Suppressor macrophage treated with lipopolysaccharide for 1 hour (primary cell): ENCODE measurements at regions not wholly inside any gene's neighbourhood (a gene's known extent, or its start where the extent isn't known, plus 50 kb on each side); places are given as distances from the start of the nearest gene placed in this dataset.
"Not testable (repeated sequence)": the region's sequence is repeated elsewhere in the genome, so short reads cannot be mapped to it uniquely, and the experiment has no call there.

Experiments
- DNase-seq, 3 donors: peaks; one replicate each; pipeline ENCODE4 v3.0.0-alpha.2; 2020 to 2022

GRCh38 chr14:105765072-105765825 is 238.9 kb downstream of the TMEM121 start:
- not testable (repeated sequence) for DNase-seq

- no peak for DNase-seq
Observed at GRCh38 chr14:105765893-105766614, 239.7 kb downstream of the TMEM121 start.

- no peak for DNase-seq
Observed at GRCh38 chr14:105767315-105767714, 240.9 kb downstream of the TMEM121 start.

GRCh38 chr14:105768039-105768438 is 241.7 kb downstream of the TMEM121 start:
- DNase-seq: not testable (repeated sequence)

- not testable (repeated sequence) for DNase-seq
Observed at GRCh38 chr14:105769061-105769730, 242.8 kb downstream of the TMEM121 start.

- DNase-seq: not testable (repeated sequence)
Observed at GRCh38 chr14:105770619-105771216, 244.3 kb downstream of the TMEM121 start.

GRCh38 chr14:105771261-105772226 is 245.2 kb downstream of the TMEM121 start:
- DNase-seq: not testable (repeated sequence)

- not testable (repeated sequence) for DNase-seq
Observed at GRCh38 chr14:105772710-105773250, 246.4 kb downstream of the TMEM121 start.

- DNase-seq: no peak
Observed at GRCh38 chr14:105773584-105773983, 247.2 kb downstream of the TMEM121 start.

GRCh38 chr14:105774001-105774400 is 247.6 kb downstream of the TMEM121 start:
- DNase-seq: no peak

- not testable (repeated sequence) for DNase-seq
Observed at GRCh38 chr14:105774585-105775348, 248.4 kb downstream of the TMEM121 start.

- not testable (repeated sequence) for DNase-seq
Observed at GRCh38 chr14:105775349-105775923, 249.1 kb downstream of the TMEM121 start.

GRCh38 chr14:105776112-105776511 is 249.7 kb downstream of the TMEM121 start:
- DNase-seq: not testable (repeated sequence)

GRCh38 chr14:105776924-105777323 is 250.5 kb downstream of the TMEM121 start:
- no peak for DNase-seq

- DNase-seq: no peak
Observed at GRCh38 chr14:105783707-105784106, 257.3 kb downstream of the TMEM121 start.

- DNase-seq: no peak
Observed at GRCh38 chr14:105793836-105794235, 267.5 kb downstream of the TMEM121 start.

GRCh38 chr14:105797546-105797945 is 271.2 kb downstream of the TMEM121 start:
- no peak for DNase-seq

GRCh38 chr14:105805701-105806100 is 279.3 kb downstream of the TMEM121 start:
- DNase-seq: no peak

GRCh38 chr14:105806568-105806967 is 280.2 kb downstream of the TMEM121 start:
- DNase-seq: no peak

GRCh38 chr14:105817971-105818711 is 291.8 kb downstream of the TMEM121 start:
- peak in 1 of 3 donors; percentile 5 for DNase-seq
